Spleen (tissue), 7 donors: ENCODE measurements at regions not wholly inside any gene's neighbourhood (a gene's known extent, or its start where the extent isn't known, plus 50 kb on each side); places are given as distances from the start of the nearest gene placed in this dataset.

Source experiments
- POLR2A ChIP-seq, 3 donors: fragments of 450-650 bp; IDR thresholded peaks; one replicate each; pipeline ENCODE4 v1.5.1; 2017; ENCODE audit warnings: antibody characterized with exemption in 3 of 3, mild to moderate bottlenecking in 1 of 3
- POLR2AphosphoS5 ChIP-seq, 3 donors: sonication (generic); formaldehyde crosslinking; IDR thresholded peaks; one replicate each; pipeline ENCODE4 v1.5.1; 2017; ENCODE audit warnings: antibody characterized with exemption in 3 of 3
- TF ChIP-seq, protein P1 (sequence below), 11 experiments: fragments of 200-600 bp in 7 of 11; fragments of 450-650 bp in 4 of 11; sonication (generic) in 4 of 11; IDR thresholded peaks in 8 of 11; conservative IDR thresholded peaks in 3 of 11; 1 replicate in 7 of 11; 2 replicates in 4 of 11; pipeline versions ENCODE4 v1.4.0 to v1.8.0; 2016 to 2021; ENCODE audit warnings: antibody characterized with exemption in 11 of 11, inconsistent platforms in 4 of 11, mild to moderate bottlenecking in 1 of 11
- donor health status: DM: no; HTN: no; CAD: no; lungs with moderate emphysema.
- donor health status: DM: no; HTN: no; CAD: no.
- donor health status: DM: no; HTN: no; CAD: no.

DNA sequence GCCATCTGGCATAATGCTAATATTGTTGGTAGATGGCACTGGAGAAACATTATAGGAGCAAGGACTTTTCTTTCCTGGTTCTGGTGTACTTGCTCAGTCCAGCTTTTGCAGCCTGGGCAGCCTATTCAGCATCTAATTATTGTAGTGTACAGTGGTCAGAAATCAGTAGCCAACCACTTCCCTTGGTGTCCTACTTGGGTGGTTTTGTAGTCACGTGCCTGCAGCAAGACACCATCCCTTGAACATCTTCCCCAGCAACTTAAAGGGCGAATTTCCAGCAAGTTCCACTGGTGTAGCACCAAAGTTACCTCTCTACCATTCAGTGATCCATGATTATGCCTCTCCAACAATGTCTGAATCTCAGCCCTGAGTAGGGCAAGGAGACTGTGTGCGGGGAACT is 557.6 kb downstream of the SATB2 start:
- TF ChIP-seq, protein P1, sequence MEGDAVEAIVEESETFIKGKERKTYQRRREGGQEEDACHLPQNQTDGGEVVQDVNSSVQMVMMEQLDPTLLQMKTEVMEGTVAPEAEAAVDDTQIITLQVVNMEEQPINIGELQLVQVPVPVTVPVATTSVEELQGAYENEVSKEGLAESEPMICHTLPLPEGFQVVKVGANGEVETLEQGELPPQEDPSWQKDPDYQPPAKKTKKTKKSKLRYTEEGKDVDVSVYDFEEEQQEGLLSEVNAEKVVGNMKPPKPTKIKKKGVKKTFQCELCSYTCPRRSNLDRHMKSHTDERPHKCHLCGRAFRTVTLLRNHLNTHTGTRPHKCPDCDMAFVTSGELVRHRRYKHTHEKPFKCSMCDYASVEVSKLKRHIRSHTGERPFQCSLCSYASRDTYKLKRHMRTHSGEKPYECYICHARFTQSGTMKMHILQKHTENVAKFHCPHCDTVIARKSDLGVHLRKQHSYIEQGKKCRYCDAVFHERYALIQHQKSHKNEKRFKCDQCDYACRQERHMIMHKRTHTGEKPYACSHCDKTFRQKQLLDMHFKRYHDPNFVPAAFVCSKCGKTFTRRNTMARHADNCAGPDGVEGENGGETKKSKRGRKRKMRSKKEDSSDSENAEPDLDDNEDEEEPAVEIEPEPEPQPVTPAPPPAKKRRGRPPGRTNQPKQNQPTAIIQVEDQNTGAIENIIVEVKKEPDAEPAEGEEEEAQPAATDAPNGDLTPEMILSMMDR (IDR thresholded peaks at IDR 0.05 in 8 of 11, conservative IDR thresholded peaks at IDR 0.05 in 3 of 11) = no peak
- TF ChIP-seq POLR2A (IDR thresholded peaks at IDR 0.05) (no peak), POLR2AphosphoS5 (IDR thresholded peaks at IDR 0.05) (no peak)
